Neural cell (in vitro differentiated cells): ENCODE measurements at regions not wholly inside any gene's neighbourhood (a gene's known extent, or its start where the extent isn't known, plus 50 kb on each side); places are given as distances from the start of the nearest gene placed in this dataset.

Experiments
- H2AFZ ChIP-seq: fragments of 200-600, 300-800 bp; sonication (generic), shearing (Covaris generic); 2 replicates; pipeline ENCODE4 v1.6.0; 2014; ENCODE audit warnings: low read depth, mild to moderate bottlenecking, antibody characterized with exemption, low read length, moderate library complexity
- H3F3A ChIP-seq: fragments of 200-600 bp; shearing (Covaris generic); 2 replicates; pipeline ENCODE4 v1.6.1; 2016; ENCODE audit warnings: mild to moderate bottlenecking, moderate library complexity, mixed read lengths, antibody characterized with exemption, low read length; ENCODE audit not compliant: insufficient read depth, poor library complexity, severe bottlenecking
- H3K27ac ChIP-seq: fragments of 200-600, 300-800 bp; sonication (generic), shearing (Covaris generic); 2 replicates; pipeline ENCODE4 v1.5.1; 2014; ENCODE audit warnings: mild to moderate bottlenecking, low read length, moderate library complexity
- H3K27me3 ChIP-seq: fragments of 300-800, 200-600 bp; sonication (generic), shearing (Covaris generic); 2 replicates; pipeline ENCODE4 v1.6.0; 2014; ENCODE audit warnings: mild to moderate bottlenecking, low read depth, low read length, moderate library complexity; ENCODE audit not compliant: insufficient read depth
- H3K36me3 ChIP-seq: fragments of 300-800, 200-600 bp; sonication (generic), shearing (Covaris generic); 2 replicates; pipeline ENCODE4 v1.5.1; 2014; ENCODE audit warnings: mild to moderate bottlenecking, antibody characterized with exemption, low read length, moderate library complexity; ENCODE audit not compliant: insufficient read depth
- H3K4me2 ChIP-seq: fragments of 300-800, 200-600 bp; sonication (generic), shearing (Covaris generic); 2 replicates; pipeline ENCODE4 v1.6.0; 2014; ENCODE audit warnings: mild to moderate bottlenecking, low read length
- H3K4me3 ChIP-seq: fragments of 300-800, 200-600 bp; sonication (generic), shearing (Covaris generic); 2 replicates; pipeline ENCODE4 v1.5.1; 2014; ENCODE audit warnings: mild to moderate bottlenecking, low read length, moderate library complexity
- H3K79me2 ChIP-seq: fragments of 200-600 bp; shearing (Covaris generic); replicated peaks from 2 replicates; pipeline ENCODE4 v1.6.0; 2014; ENCODE audit warnings: mild to moderate bottlenecking, low read length, moderate library complexity; ENCODE audit not compliant: insufficient read depth
- H3K9ac ChIP-seq: fragments of 300-800, 200-600 bp; sonication (generic), shearing (Covaris generic); 2 replicates; pipeline ENCODE4 v1.6.1; 2016; ENCODE audit warnings: mild to moderate bottlenecking, low read length, mixed read lengths
- H3K9me2 ChIP-seq: fragments of 200-600 bp; shearing (Covaris generic); 2 replicates; pipeline ENCODE4 v1.6.1; 2016; ENCODE audit warnings: mild to moderate bottlenecking, low read length, mixed read lengths; ENCODE audit not compliant: insufficient read depth
- H3K9me3 ChIP-seq: fragments of 200-600, 300-800 bp; sonication (generic), shearing (Covaris generic); 2 replicates; pipeline ENCODE4 v1.6.1; 2016; ENCODE audit warnings: mild to moderate bottlenecking, mixed run types, low read length, moderate library complexity, mixed read lengths
- H4K20me1 ChIP-seq: fragments of 200-600 bp; shearing (Covaris generic); 2 replicates; pipeline ENCODE4 v1.6.1; 2016; ENCODE audit warnings: mild to moderate bottlenecking, mixed run types; ENCODE audit not compliant: insufficient read depth
- EP300 ChIP-seq: fragments of 450-650 bp; conservative IDR thresholded peaks from 2 replicates; pipeline ENCODE4 v1.6.1; 2014; ENCODE audit warnings: antibody characterized with exemption, mild to moderate bottlenecking, moderate library complexity; ENCODE audit not compliant: poor library complexity, severe bottlenecking
- EZH2 ChIP-seq: fragments of 200-600, 300-800 bp; shearing (Covaris generic), sonication (generic); IDR thresholded peaks from 2 replicates; pipeline ENCODE4 v1.6.1; 2014; ENCODE audit warnings: antibody characterized with exemption, low read length, borderline replicate concordance, mild to moderate bottlenecking; ENCODE audit not compliant: insufficient read depth, poor library complexity, severe bottlenecking
- MXI1 ChIP-seq: fragments of 450-650 bp; conservative IDR thresholded peaks from 2 replicates; pipeline ENCODE4 v1.6.1; 2014; ENCODE audit warnings: antibody characterized with exemption, mild to moderate bottlenecking; ENCODE audit not compliant: poor library complexity, severe bottlenecking
- POLR2AphosphoS5 ChIP-seq: IDR thresholded peaks from 2 replicates; pipeline ENCODE4 v1.6.1; 2012
- RAD21 ChIP-seq: fragments of 450-650 bp; conservative IDR thresholded peaks from 2 replicates; pipeline ENCODE4 v1.6.1; 2014; ENCODE audit warnings: antibody characterized with exemption, mild to moderate bottlenecking, moderate library complexity
- SMC3 ChIP-seq: fragments of 450-650 bp; conservative IDR thresholded peaks from 2 replicates; pipeline ENCODE4 v1.6.1; 2014; ENCODE audit warnings: antibody characterized with exemption, mild to moderate bottlenecking, moderate library complexity; ENCODE audit not compliant: poor library complexity
- TAF1 ChIP-seq: IDR thresholded peaks from 2 replicates; pipeline ENCODE4 v1.6.1; 2012; ENCODE audit warnings: low read depth
- TF ChIP-seq, protein P1 (sequence below): IDR thresholded peaks from 2 replicates; pipeline ENCODE4 v1.6.1; 2012; ENCODE audit warnings: borderline replicate concordance
- TF ChIP-seq, protein P2 (sequence below): fragments of 450-650 bp; IDR thresholded peaks from 2 replicates; pipeline ENCODE4 v1.5.1; 2014; ENCODE audit warnings: antibody characterized with exemption, mild to moderate bottlenecking, moderate library complexity; ENCODE audit not compliant: poor library complexity, severe bottlenecking

DNA sequence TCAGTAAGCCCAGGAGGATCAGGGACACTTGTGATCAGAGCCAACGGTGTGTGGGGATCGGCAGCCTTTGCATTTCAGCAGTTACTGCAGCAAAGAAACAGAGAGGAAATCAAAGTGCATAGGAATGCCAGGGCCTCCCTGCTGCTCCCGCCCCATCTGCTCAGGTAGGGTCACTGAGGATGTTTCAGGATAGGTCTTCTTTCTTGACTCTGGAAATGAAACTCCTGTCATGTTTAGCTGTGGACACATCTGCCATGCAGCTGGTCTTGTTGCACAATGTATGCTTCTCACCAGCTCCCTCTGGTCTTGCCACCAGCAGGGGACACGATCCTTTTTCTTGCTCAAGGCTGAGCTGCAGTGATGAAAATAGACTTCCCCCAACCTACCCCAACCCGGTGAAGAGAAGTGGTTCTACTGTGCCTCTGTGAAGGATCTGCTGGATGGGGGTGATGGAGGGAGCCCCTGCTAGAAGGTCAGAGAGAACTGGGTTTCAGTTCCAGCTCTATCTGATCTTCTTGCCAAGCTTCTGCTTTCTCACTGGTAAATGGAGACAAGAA, 185.2 kb upstream of the KLF4 start:
- Histone ChIP-seq H3K9ac (no peak overlapping the region), H3K27ac (no peak overlapping the region), H3F3A (no peaks in the 10 kb centered on the region), H3K79me2 (no peaks in the 10 kb centered on the region), H4K20me1 (no peaks in the 10 kb centered on the region), H3K4me2 (no peak overlapping the region), H2AFZ (no peak overlapping the region), H3K36me3 (no peaks in the 10 kb centered on the region), H3K9me2 (no peaks in the 10 kb centered on the region), H3K9me3 (no peaks in the 10 kb centered on the region), H3K27me3 (no peaks in the 10 kb centered on the region), H3K4me3 (no peak overlapping the region)
- TF ChIP-seq EZH2 (no peak), EP300 (no peak), POLR2AphosphoS5 (no peak), MXI1 (no peak), SMC3 (no peak), TAF1 (no peak)
- TF ChIP-seq, protein P1, sequence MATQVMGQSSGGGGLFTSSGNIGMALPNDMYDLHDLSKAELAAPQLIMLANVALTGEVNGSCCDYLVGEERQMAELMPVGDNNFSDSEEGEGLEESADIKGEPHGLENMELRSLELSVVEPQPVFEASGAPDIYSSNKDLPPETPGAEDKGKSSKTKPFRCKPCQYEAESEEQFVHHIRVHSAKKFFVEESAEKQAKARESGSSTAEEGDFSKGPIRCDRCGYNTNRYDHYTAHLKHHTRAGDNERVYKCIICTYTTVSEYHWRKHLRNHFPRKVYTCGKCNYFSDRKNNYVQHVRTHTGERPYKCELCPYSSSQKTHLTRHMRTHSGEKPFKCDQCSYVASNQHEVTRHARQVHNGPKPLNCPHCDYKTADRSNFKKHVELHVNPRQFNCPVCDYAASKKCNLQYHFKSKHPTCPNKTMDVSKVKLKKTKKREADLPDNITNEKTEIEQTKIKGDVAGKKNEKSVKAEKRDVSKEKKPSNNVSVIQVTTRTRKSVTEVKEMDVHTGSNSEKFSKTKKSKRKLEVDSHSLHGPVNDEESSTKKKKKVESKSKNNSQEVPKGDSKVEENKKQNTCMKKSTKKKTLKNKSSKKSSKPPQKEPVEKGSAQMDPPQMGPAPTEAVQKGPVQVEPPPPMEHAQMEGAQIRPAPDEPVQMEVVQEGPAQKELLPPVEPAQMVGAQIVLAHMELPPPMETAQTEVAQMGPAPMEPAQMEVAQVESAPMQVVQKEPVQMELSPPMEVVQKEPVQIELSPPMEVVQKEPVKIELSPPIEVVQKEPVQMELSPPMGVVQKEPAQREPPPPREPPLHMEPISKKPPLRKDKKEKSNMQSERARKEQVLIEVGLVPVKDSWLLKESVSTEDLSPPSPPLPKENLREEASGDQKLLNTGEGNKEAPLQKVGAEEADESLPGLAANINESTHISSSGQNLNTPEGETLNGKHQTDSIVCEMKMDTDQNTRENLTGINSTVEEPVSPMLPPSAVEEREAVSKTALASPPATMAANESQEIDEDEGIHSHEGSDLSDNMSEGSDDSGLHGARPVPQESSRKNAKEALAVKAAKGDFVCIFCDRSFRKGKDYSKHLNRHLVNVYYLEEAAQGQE = no peak
- TF ChIP-seq, protein P2, sequence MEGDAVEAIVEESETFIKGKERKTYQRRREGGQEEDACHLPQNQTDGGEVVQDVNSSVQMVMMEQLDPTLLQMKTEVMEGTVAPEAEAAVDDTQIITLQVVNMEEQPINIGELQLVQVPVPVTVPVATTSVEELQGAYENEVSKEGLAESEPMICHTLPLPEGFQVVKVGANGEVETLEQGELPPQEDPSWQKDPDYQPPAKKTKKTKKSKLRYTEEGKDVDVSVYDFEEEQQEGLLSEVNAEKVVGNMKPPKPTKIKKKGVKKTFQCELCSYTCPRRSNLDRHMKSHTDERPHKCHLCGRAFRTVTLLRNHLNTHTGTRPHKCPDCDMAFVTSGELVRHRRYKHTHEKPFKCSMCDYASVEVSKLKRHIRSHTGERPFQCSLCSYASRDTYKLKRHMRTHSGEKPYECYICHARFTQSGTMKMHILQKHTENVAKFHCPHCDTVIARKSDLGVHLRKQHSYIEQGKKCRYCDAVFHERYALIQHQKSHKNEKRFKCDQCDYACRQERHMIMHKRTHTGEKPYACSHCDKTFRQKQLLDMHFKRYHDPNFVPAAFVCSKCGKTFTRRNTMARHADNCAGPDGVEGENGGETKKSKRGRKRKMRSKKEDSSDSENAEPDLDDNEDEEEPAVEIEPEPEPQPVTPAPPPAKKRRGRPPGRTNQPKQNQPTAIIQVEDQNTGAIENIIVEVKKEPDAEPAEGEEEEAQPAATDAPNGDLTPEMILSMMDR = no peak

DNA sequence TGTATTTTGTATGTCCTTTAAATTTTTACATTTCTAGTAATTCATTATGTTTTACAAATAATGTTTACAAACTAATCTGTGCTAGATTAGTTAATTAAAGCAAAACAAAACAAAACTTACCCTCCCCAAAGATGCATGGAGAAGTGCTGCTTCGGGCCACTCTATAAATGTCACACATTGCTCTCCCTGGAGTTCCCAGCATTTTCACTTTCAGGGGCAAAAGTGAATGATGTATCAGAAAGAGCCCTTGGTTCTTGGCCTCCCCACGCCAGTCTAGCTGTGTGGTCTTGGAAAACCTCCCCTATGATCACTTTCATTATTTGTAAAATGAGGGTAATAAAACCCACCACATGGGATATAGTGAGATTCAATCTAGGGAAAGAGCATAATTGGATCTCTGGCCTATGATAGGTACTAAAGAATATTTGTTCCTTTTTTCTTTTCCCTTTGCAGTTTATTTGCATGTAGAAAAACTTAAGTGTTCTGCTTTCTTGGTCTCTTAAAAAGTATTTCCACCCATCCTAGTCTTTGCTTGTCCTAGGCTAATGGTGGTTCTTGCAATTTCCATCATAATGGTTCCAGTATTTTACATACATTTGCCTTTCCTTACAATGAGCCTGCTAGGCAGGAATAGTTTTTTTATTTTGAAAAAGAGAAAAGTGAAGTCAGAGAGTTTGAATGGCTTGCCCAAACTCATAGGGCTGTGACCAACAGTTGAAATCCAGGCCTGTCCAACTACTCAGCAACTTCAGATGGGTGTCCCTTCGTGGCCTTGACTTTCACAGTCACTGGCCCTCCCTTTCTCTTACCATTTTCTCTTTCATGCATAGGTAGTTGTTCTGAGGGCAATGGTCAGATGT, 184.5 kb upstream of the KLF4 start:
- H3K79me2 ChIP-seq = no peaks in the 10 kb centered on the region

More for the DNA sequence above, 184.5 kb upstream of the KLF4 start:
- Histone ChIP-seq H3K36me3 (no peaks in the 10 kb centered on the region), H3F3A (no peaks in the 10 kb centered on the region), H3K27me3 (no peaks in the 10 kb centered on the region), H3K4me2 (no peak overlapping the region), H3K4me3 (no peak overlapping the region), H3K9ac (no peak overlapping the region), H2AFZ (no peak overlapping the region), H3K9me3 (no peaks in the 10 kb centered on the region), H3K9me2 (no peaks in the 10 kb centered on the region), H3K27ac (no peak overlapping the region), H4K20me1 (no peaks in the 10 kb centered on the region)
- TF ChIP-seq SMC3 = no peak
- no peak for TF ChIP-seq RAD21
